ENCODE measurements at regions not wholly inside any gene's neighbourhood (a gene's known extent, or its start where the extent isn't known, plus 50 kb on each side); places are given as distances from the start of the nearest gene placed in this dataset.

DNA sequence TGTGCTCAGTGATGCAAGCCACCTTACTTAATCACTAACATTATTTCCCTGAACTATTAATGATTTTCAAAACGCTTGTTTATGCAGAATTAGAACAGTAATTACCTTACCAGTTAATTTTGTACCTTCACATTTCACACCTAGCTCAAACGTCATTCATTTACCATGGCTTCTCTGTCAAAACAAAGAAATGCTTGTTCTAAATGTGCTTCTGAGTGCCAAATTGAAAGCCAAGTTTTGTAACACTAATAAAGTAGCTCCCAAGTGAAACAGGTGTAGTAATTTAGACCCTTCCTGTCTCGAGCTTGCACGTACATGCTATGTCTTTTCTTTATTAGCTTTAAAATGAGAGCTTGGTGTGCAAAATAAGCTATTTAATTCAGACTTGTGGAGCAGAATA is 533.7 kb upstream of the PKN2 start:
- no peaks in the 10 kb centered on the region for H3K4me1 ChIP-seq (ENCODE audit: insufficient read depth, low read length)
- H3K4me2 ChIP-seq (ENCODE audit: low read length), result no peak overlapping the region
- Mint-ChIP-seq H3K4me1 (ENCODE audit: low read depth, unreplicated experiment) (no peaks in the 10 kb centered on the region), H3K4me3 (ENCODE audit: unreplicated experiment) (no peak overlapping the region), H3K27ac (ENCODE audit: unreplicated experiment) (no peak overlapping the region), H3K36me3 (ENCODE audit: low read depth, unreplicated experiment) (no peaks in the 10 kb centered on the region), H3K9me3 (ENCODE audit: unreplicated experiment) (no peaks in the 10 kb centered on the region), H3K27me3 (ENCODE audit: low read depth, unreplicated experiment) (no peaks in the 10 kb centered on the region)
- TF ChIP-seq, protein P1, sequence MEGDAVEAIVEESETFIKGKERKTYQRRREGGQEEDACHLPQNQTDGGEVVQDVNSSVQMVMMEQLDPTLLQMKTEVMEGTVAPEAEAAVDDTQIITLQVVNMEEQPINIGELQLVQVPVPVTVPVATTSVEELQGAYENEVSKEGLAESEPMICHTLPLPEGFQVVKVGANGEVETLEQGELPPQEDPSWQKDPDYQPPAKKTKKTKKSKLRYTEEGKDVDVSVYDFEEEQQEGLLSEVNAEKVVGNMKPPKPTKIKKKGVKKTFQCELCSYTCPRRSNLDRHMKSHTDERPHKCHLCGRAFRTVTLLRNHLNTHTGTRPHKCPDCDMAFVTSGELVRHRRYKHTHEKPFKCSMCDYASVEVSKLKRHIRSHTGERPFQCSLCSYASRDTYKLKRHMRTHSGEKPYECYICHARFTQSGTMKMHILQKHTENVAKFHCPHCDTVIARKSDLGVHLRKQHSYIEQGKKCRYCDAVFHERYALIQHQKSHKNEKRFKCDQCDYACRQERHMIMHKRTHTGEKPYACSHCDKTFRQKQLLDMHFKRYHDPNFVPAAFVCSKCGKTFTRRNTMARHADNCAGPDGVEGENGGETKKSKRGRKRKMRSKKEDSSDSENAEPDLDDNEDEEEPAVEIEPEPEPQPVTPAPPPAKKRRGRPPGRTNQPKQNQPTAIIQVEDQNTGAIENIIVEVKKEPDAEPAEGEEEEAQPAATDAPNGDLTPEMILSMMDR (IDR thresholded peaks at IDR 0.05; ENCODE audit: insufficient read depth, low read depth, low read length), result no peak
- TF ChIP-seq EZH2 (IDR thresholded peaks at IDR 0.05; ENCODE audit: insufficient read depth, low read length), result no peak
- DNase-seq (ENCODE audit: low read depth) (no peak), FAIRE-seq (no peak)
- no peaks in the 10 kb centered on the region for H3K27me3 ChIP-seq (ENCODE audit: insufficient read depth, low read length)
- no peak overlapping the region for H3K9ac ChIP-seq (ENCODE audit: low read length)
- H3K36me3 ChIP-seq (ENCODE audit: insufficient read depth, low read length), result no peaks in the 10 kb centered on the region
- H4K20me1 ChIP-seq (ENCODE audit: insufficient read depth, low read length), result no peaks in the 10 kb centered on the region
- H3K27ac ChIP-seq (ENCODE audit: low read depth, low read length), result no peak overlapping the region
- H3K79me2 ChIP-seq (ENCODE audit: insufficient read depth, low read length), result no peaks in the 10 kb centered on the region
- H3K9me3 ChIP-seq (ENCODE audit: insufficient read depth, low read depth, low read length), result no peaks in the 10 kb centered on the region
- H3K4me3 ChIP-seq (ENCODE audit: insufficient read depth, low read depth, low read length), result no peak overlapping the region
- H2AFZ ChIP-seq (ENCODE audit: low read depth, low read length), result no peak overlapping the region

DNA sequence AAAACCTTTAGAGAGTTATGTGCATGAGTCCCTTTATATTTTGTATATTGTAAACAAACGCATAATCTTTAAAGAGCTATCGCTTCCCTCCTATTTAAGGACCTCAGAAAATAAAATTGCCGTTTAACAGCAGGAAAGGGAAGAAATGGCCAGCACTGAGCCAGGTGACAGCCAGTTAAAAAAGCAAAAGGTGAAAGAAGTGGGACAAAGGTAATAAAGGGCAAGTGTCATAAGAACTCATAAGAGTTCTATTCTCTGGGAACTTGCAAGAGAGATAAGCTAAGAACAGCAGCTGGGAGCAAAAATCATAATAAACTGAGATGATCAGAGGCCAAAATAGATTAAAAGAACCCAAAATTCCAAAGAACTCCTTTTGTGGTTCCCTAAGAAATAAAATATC is 520.9 kb upstream of the PKN2 start:
- FAIRE-seq, result no peak

DNA sequence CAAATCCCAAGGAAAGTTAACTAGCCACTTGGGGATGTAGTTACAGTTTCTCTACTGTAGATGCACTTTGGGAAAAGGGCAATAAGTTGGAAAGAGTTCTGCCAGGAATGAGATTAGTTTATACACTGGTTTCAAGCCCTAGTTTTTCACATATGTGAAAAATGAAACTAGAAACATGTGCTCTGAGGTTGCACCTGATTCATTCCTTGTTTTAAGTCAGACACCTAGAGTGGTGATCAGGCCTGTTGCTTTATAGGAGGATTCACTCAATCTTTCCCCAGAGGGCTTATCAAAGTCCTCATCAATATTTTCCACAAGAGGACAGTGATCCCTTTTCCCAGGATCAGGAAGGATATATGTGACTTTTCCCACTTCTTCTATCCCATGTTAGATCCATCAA is 515.9 kb upstream of the PKN2 start:
- DNase-seq (ENCODE audit: low read depth) (no peak), FAIRE-seq (no peak)
- Mint-ChIP-seq H3K27ac (ENCODE audit: unreplicated experiment) (no peak overlapping the region), H3K4me3 (ENCODE audit: unreplicated experiment) (no peak overlapping the region), H3K36me3 (ENCODE audit: low read depth, unreplicated experiment) (no peaks in the 10 kb centered on the region), H3K4me1 (ENCODE audit: low read depth, unreplicated experiment) (no peaks in the 10 kb centered on the region), H3K27me3 (ENCODE audit: low read depth, unreplicated experiment) (peaks cover 7% of the 10 kb centered on the region), H3K9me3 (ENCODE audit: unreplicated experiment) (peaks cover 3% of the 10 kb centered on the region)
- H3K9me3 ChIP-seq (ENCODE audit: insufficient read depth, low read depth, low read length), result no peaks in the 10 kb centered on the region
- no peak overlapping the region for H3K27ac ChIP-seq (ENCODE audit: low read depth, low read length)
- H3K4me3 ChIP-seq (ENCODE audit: insufficient read depth, low read depth, low read length), result no peak overlapping the region
- no peak overlapping the region for H3K9ac ChIP-seq (ENCODE audit: low read length)
- peaks cover 3% of the 10 kb centered on the region for H3K27me3 ChIP-seq (ENCODE audit: insufficient read depth, low read length)
- H3K4me2 ChIP-seq (ENCODE audit: low read length), result no peak overlapping the region
- H3K36me3 ChIP-seq (ENCODE audit: insufficient read depth, low read length), result no peaks in the 10 kb centered on the region
- no peak overlapping the region for H2AFZ ChIP-seq (ENCODE audit: low read depth, low read length)
- no peaks in the 10 kb centered on the region for H3K79me2 ChIP-seq (ENCODE audit: insufficient read depth, low read length)
- TF ChIP-seq, protein P1 (IDR thresholded peaks at IDR 0.05; ENCODE audit: insufficient read depth, low read depth, low read length), result no peak
- TF ChIP-seq EZH2 (IDR thresholded peaks at IDR 0.05; ENCODE audit: insufficient read depth, low read length), result no peak
- H4K20me1 ChIP-seq (ENCODE audit: insufficient read depth, low read length), result no peaks in the 10 kb centered on the region
- no peaks in the 10 kb centered on the region for H3K4me1 ChIP-seq (ENCODE audit: insufficient read depth, low read length)

More for the DNA sequence above, 520.9 kb upstream of the PKN2 start:
- H3K4me1 Mint-ChIP-seq (ENCODE audit: low read depth, unreplicated experiment), result no peaks in the 10 kb centered on the region
- Histone ChIP-seq H3K27me3 (ENCODE audit: insufficient read depth, low read length) (peaks cover 3% of the 10 kb centered on the region), H3K4me1 (ENCODE audit: insufficient read depth, low read length) (no peaks in the 10 kb centered on the region), H3K4me3 (ENCODE audit: insufficient read depth, low read depth, low read length) (no peak overlapping the region), H3K79me2 (ENCODE audit: insufficient read depth, low read length) (no peaks in the 10 kb centered on the region), H2AFZ (ENCODE audit: low read depth, low read length) (no peak overlapping the region), H3K36me3 (ENCODE audit: insufficient read depth, low read length) (no peaks in the 10 kb centered on the region), H3K9me3 (ENCODE audit: insufficient read depth, low read depth, low read length) (no peaks in the 10 kb centered on the region), H4K20me1 (ENCODE audit: insufficient read depth, low read length) (no peaks in the 10 kb centered on the region), H3K4me2 (ENCODE audit: low read length) (no peak overlapping the region), H3K27ac (ENCODE audit: low read depth, low read length) (no peak overlapping the region), H3K9ac (ENCODE audit: low read length) (no peak overlapping the region)
- H3K27ac Mint-ChIP-seq (ENCODE audit: unreplicated experiment), result no peak overlapping the region
- TF ChIP-seq EZH2 (IDR thresholded peaks at IDR 0.05; ENCODE audit: insufficient read depth, low read length), result no peak
- TF ChIP-seq, protein P1 (IDR thresholded peaks at IDR 0.05; ENCODE audit: insufficient read depth, low read depth, low read length), result no peak
- H3K36me3 Mint-ChIP-seq (ENCODE audit: low read depth, unreplicated experiment), result no peaks in the 10 kb centered on the region
- peaks cover 7% of the 10 kb centered on the region for H3K27me3 Mint-ChIP-seq (ENCODE audit: low read depth, unreplicated experiment)
- DNase-seq (ENCODE audit: low read depth), result no peak
- H3K4me3 Mint-ChIP-seq (ENCODE audit: unreplicated experiment), result no peak overlapping the region
- peaks cover 3% of the 10 kb centered on the region for H3K9me3 Mint-ChIP-seq (ENCODE audit: unreplicated experiment)
